SK-N-SH (cell line): ENCODE measurements at regions not wholly inside any gene's neighbourhood (a gene's known extent, or its start where the extent isn't known, plus 50 kb on each side); places are given as distances from the start of the nearest gene placed in this dataset.

ENCODE experiments used
- CTCF ChIP-seq: fragments of 200-600 bp; sonication (generic); IDR thresholded peaks from 2 replicates; pipeline ENCODE4 v1.6.1; 2017; ENCODE audit warnings: antibody characterized with exemption, mild to moderate bottlenecking, moderate library complexity
- EP300 ChIP-seq, 2 experiments: IDR thresholded peaks; 2 replicates each; pipeline versions ENCODE4 v1.4.0 to v1.6.1; 2012; ENCODE audit warnings: borderline replicate concordance in 1 of 2, low read depth in 1 of 2, low read length in 1 of 2
- EZH2phosphoT487 ChIP-seq: fragments of 200-600 bp; sonication (generic); IDR thresholded peaks from 2 replicates; pipeline ENCODE4 v1.6.1; 2017; ENCODE audit warnings: low read depth, mixed run types, mild to moderate bottlenecking, antibody characterized with exemption, moderate library complexity, borderline replicate concordance
- MAX ChIP-seq: IDR thresholded peaks from 2 replicates; pipeline ENCODE4 v1.4.0; 2012; ENCODE audit warnings: low read depth
- MXI1 ChIP-seq: IDR thresholded peaks from 2 replicates; pipeline ENCODE4 v1.6.1; 2012; ENCODE audit warnings: mild to moderate bottlenecking, low read depth, low read length, improper control_type of control experiment
- PBX3 ChIP-seq: IDR thresholded peaks from 2 replicates; pipeline ENCODE4; 2012
- POLR2AphosphoS5 ChIP-seq: IDR thresholded peaks from 2 replicates; pipeline ENCODE4 v1.6.1; 2012; ENCODE audit warnings: low read depth, low read length
- REST ChIP-seq: IDR thresholded peaks from 2 replicates; pipeline ENCODE4 v1.6.1; 2012; ENCODE audit warnings: mild to moderate bottlenecking, low read depth, low read length, moderate library complexity
- RXRA ChIP-seq: IDR thresholded peaks from 2 replicates; pipeline ENCODE4 v1.4.0; 2012; ENCODE audit warnings: low read depth, mild to moderate bottlenecking, borderline replicate concordance
- SMC3 ChIP-seq: IDR thresholded peaks from 2 replicates; pipeline ENCODE4 v1.6.1; 2012; ENCODE audit warnings: low read depth, low read length, improper control_type of control experiment
- TEAD4 ChIP-seq: IDR thresholded peaks from 2 replicates; pipeline ENCODE4 v1.4.0; 2012; ENCODE audit warnings: mild to moderate bottlenecking, borderline replicate concordance; ENCODE audit not compliant: insufficient read depth
- USF1 ChIP-seq: IDR thresholded peaks from 2 replicates; pipeline ENCODE4 v1.4.0; 2012; ENCODE audit warnings: low read depth, borderline replicate concordance

- TF ChIP-seq CTCF (no peak), SMC3 (no peak), USF1 (no peak), MXI1 (no peak), TEAD4 (no peak), EP300 (IDR thresholded peaks at IDR 0.05; ENCODE audit: borderline replicate concordance in 1 of 2, low read depth in 1 of 2, low read length in 1 of 2) (no peak), RXRA (no peak), REST (no peak), POLR2AphosphoS5 (no peak), EZH2phosphoT487 (no peak), PBX3 (no peak), MAX (no peak)
These were observed 72.2 kb upstream of the MYL10 start for GRCh38 chr7:101701153-101701794.
